SH-SY5Y (cell line): ENCODE measurements at regions not wholly inside any gene's neighbourhood (a gene's known extent, or its start where the extent isn't known, plus 50 kb on each side); places are given as distances from the start of the nearest gene placed in this dataset.

Experiments used
- GATA2 ChIP-seq: IDR thresholded peaks from 2 replicates; pipeline ENCODE4 v1.6.1; 2011; ENCODE audit warnings: mild to moderate bottlenecking, low read depth, low read length
- GATA3 ChIP-seq: IDR thresholded peaks from 2 replicates; pipeline ENCODE4 v1.6.1; 2011; ENCODE audit warnings: low read depth, mild to moderate bottlenecking, low read length, moderate library complexity

DNA sequence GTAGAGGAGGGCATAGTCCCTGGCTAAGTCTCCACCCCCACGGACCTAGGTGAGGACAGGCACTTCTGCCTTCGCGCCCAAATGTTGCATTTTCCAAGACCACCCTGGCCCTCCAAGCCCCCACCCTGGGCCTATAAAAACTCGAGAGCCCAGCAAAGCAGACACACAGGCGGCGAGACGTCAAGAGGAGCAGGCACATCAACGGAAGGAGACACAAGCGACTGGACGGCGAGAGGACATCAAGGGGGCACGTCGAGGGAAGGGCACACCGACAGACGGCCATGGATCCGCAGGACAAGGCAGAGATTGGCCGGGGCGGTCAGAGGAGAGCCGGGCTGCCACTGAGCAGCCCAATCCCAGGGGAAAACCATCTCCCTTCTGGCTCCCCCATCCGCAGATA lies 348.0 kb downstream of the MTRR start:
- TF ChIP-seq GATA2 (no peak), GATA3 (no peak)
